NCI-H345 treated with DMSO at 0.1 percent for 48 hours (cell line): ENCODE measurements at regions not wholly inside any gene's neighbourhood (a gene's known extent, or its start where the extent isn't known, plus 50 kb on each side); places are given as distances from the start of the nearest gene placed in this dataset.
A peak's percentile ranks its signal among the peaks of the same experiment; 100 is the strongest.
"Not testable (repeated sequence)": the region's sequence is repeated elsewhere in the genome, so short reads cannot be mapped to it uniquely, and the experiment has no call there.

Experiments used
- DNase-seq: peaks from one replicate; lab custom pipeline; 2025; ENCODE audit not compliant: unreplicated experiment; lab: John Stamatoyannopoulos, UW

- DNase-seq, result no peak
Measured at GRCh38 chr2:81078102-81078501, 773.5 kb upstream of the LRRTM1 start.

- DNase-seq, result no peak
Measured at GRCh38 chr2:81077396-81077795, 772.8 kb upstream of the LRRTM1 start.

- DNase-seq, result no peak
Measured at GRCh38 chr2:81073412-81073811, 768.9 kb upstream of the LRRTM1 start.

- no peak for DNase-seq
Measured at GRCh38 chr2:81068144-81068543, 763.6 kb upstream of the LRRTM1 start.

- peak; percentile 37 for DNase-seq
Measured at GRCh38 chr2:81061016-81061415, 756.5 kb upstream of the LRRTM1 start.

GRCh38 chr2:81050580-81051095 is 746.1 kb upstream of the LRRTM1 start:
- no peak for DNase-seq

GRCh38 chr2:81043681-81044080 is 739.1 kb upstream of the LRRTM1 start:
- no peak for DNase-seq

- DNase-seq, result no peak
Measured at GRCh38 chr2:81007104-81007503, 702.6 kb upstream of the LRRTM1 start.

GRCh38 chr2:81002906-81003305 is 698.4 kb upstream of the LRRTM1 start:
- no peak for DNase-seq

GRCh38 chr2:80987466-80987865 is 682.9 kb upstream of the LRRTM1 start:
- no peak for DNase-seq

GRCh38 chr2:80969900-80970299 is 665.3 kb upstream of the LRRTM1 start:
- DNase-seq, result no peak

GRCh38 chr2:80968450-80968849 is 663.9 kb upstream of the LRRTM1 start:
- no peak for DNase-seq

- DNase-seq, result no peak
Measured at GRCh38 chr2:80947601-80948130, 643.1 kb upstream of the LRRTM1 start.

- DNase-seq, result no peak
Measured at GRCh38 chr2:80943487-80943886, 638.9 kb upstream of the LRRTM1 start.

GRCh38 chr2:80942766-80943165 is 638.2 kb upstream of the LRRTM1 start:
- no peak for DNase-seq

- DNase-seq, result no peak
Measured at GRCh38 chr2:80938463-80938862, 633.9 kb upstream of the LRRTM1 start.

GRCh38 chr2:80931820-80932219 is 627.3 kb upstream of the LRRTM1 start:
- not testable (repeated sequence) for DNase-seq

- DNase-seq, result no peak
Measured at GRCh38 chr2:80930777-80931176, 626.2 kb upstream of the LRRTM1 start.

- DNase-seq, result no peak
Measured at GRCh38 chr2:80926168-80926567, 621.6 kb upstream of the LRRTM1 start.

GRCh38 chr2:80896576-80896975 is 592.0 kb upstream of the LRRTM1 start:
- no peak for DNase-seq

- DNase-seq, result no peak
Measured at GRCh38 chr2:80894486-80894885, 589.9 kb upstream of the LRRTM1 start.

- no peak for DNase-seq
Measured at GRCh38 chr2:80893711-80894110, 589.2 kb upstream of the LRRTM1 start.

- no peak for DNase-seq
Measured at GRCh38 chr2:80889009-80889408, 584.5 kb upstream of the LRRTM1 start.
